HG03469 (cell line): ENCODE measurements at regions not wholly inside any gene's neighbourhood (a gene's known extent, or its start where the extent isn't known, plus 50 kb on each side); places are given as distances from the start of the nearest gene placed in this dataset.

Experiments
- ATAC-seq: cut with Tn5 transposase; IDR thresholded peaks from one replicate; pipeline ENCODE4 v1.9.1; 2021; ENCODE audit warnings: mild to moderate bottlenecking, moderate library complexity, moderate number of reproducible peaks; ENCODE audit not compliant: unreplicated experiment

- ATAC-seq = no peak
Measured at GRCh38 chr4:34733185-34733941, 1511.0 kb downstream of the ARAP2 start.

GRCh38 chr4:34766935-34767334 lies 1477.4 kb downstream of the ARAP2 start:
- no peak for ATAC-seq

GRCh38 chr4:34767407-34767806 lies 1476.9 kb downstream of the ARAP2 start:
- no peak for ATAC-seq

GRCh38 chr4:34771632-34772031 lies 1472.7 kb downstream of the ARAP2 start:
- ATAC-seq = no peak

- no peak for ATAC-seq
Measured at GRCh38 chr4:34790131-34790530, 1454.2 kb downstream of the ARAP2 start.

- no peak for ATAC-seq
Measured at GRCh38 chr4:34791209-34791608, 1453.1 kb downstream of the ARAP2 start.

- no peak for ATAC-seq
Measured at GRCh38 chr4:34800953-34801352, 1443.4 kb downstream of the ARAP2 start.

- no peak for ATAC-seq
Measured at GRCh38 chr4:34814266-34814665, 1430.0 kb downstream of the ARAP2 start.

- ATAC-seq = no peak
Measured at GRCh38 chr4:34824515-34824914, 1419.8 kb downstream of the ARAP2 start.

GRCh38 chr4:34826660-34827059 lies 1417.7 kb downstream of the ARAP2 start:
- ATAC-seq = no peak

GRCh38 chr4:34845926-34846325 lies 1398.4 kb downstream of the ARAP2 start:
- ATAC-seq = no peak

GRCh38 chr4:34850421-34850820 lies 1393.9 kb downstream of the ARAP2 start:
- no peak for ATAC-seq

- ATAC-seq = no peak
Measured at GRCh38 chr4:34850968-34851367, 1393.3 kb downstream of the ARAP2 start.

- ATAC-seq = no peak
Measured at GRCh38 chr4:34851411-34851810, 1392.9 kb downstream of the ARAP2 start.

GRCh38 chr4:34854451-34854850 lies 1389.9 kb downstream of the ARAP2 start:
- ATAC-seq = no peak

- ATAC-seq = no peak
Measured at GRCh38 chr4:34861666-34862065, 1382.6 kb downstream of the ARAP2 start.

- no peak for ATAC-seq
Measured at GRCh38 chr4:34878961-34879360, 1365.4 kb downstream of the ARAP2 start.

GRCh38 chr4:34880246-34880645 lies 1364.1 kb downstream of the ARAP2 start:
- ATAC-seq = no peak

- ATAC-seq = no peak
Measured at GRCh38 chr4:34891892-34892291, 1352.4 kb downstream of the ARAP2 start.

GRCh38 chr4:34893382-34893781 lies 1350.9 kb downstream of the ARAP2 start:
- no peak for ATAC-seq

GRCh38 chr4:34920032-34920431 lies 1324.3 kb downstream of the ARAP2 start:
- ATAC-seq = no peak

GRCh38 chr4:34921391-34921790 lies 1322.9 kb downstream of the ARAP2 start:
- no peak for ATAC-seq

- no peak for ATAC-seq
Measured at GRCh38 chr4:34922325-34922724, 1322.0 kb downstream of the ARAP2 start.
